ENCODE measurements at regions not wholly inside any gene's neighbourhood (a gene's known extent, or its start where the extent isn't known, plus 50 kb on each side); places are given as distances from the start of the nearest gene placed in this dataset.

- TF ChIP-seq ZNF274 (IDR thresholded peaks at IDR 0.05; ENCODE audit: low read depth, low read length): no peak
- TF ChIP-seq YY1 (IDR thresholded peaks at IDR 0.05; ENCODE audit: insufficient read depth, insufficient read length): no peak
- TF ChIP-seq SUZ12 (IDR thresholded peaks at IDR 0.05; ENCODE audit: extremely low read depth, insufficient read depth, insufficient read length): no peak
Observed at GRCh38 chr7:118000480-118001202, 127.4 kb upstream of the CTTNBP2 start.
